Fibroblast of the conjunctiva (primary cell): ENCODE measurements at regions not wholly inside any gene's neighbourhood (a gene's known extent, or its start where the extent isn't known, plus 50 kb on each side); places are given as distances from the start of the nearest gene placed in this dataset.
"Not testable (repeated sequence)": the region's sequence is repeated elsewhere in the genome, so short reads cannot be mapped to it uniquely, and the experiment has no call there.

Experiments used
- DNase-seq: peaks from one replicate; pipeline ENCODE4 v3.0.0-alpha.2; 2010; ENCODE audit warnings: low read depth

- DNase-seq, result no peak
Measured at GRCh38 chr6:170058878-170059485, 231.9 kb downstream of the DLL1 start.

GRCh38 chr6:170057961-170058877 is 232.7 kb downstream of the DLL1 start:
- DNase-seq, result no peak

- DNase-seq, result no peak
Measured at GRCh38 chr6:170057034-170057734, 233.7 kb downstream of the DLL1 start.

GRCh38 chr6:170056278-170056711 is 234.6 kb downstream of the DLL1 start:
- DNase-seq, result no peak

- DNase-seq, result not testable (repeated sequence)
Measured at GRCh38 chr6:170055797-170056196, 235.1 kb downstream of the DLL1 start.

GRCh38 chr6:170053966-170054661 is 236.8 kb downstream of the DLL1 start:
- no peak for DNase-seq

GRCh38 chr6:170052991-170053821 is 237.7 kb downstream of the DLL1 start:
- no peak for DNase-seq

- no peak for DNase-seq
Measured at GRCh38 chr6:170051229-170052172, 239.4 kb downstream of the DLL1 start.

GRCh38 chr6:170050591-170051041 is 240.3 kb downstream of the DLL1 start:
- DNase-seq, result no peak

GRCh38 chr6:170049641-170050561 is 241.0 kb downstream of the DLL1 start:
- DNase-seq, result peak; percentile 68

GRCh38 chr6:170048615-170049256 is 242.1 kb downstream of the DLL1 start:
- no peak for DNase-seq

GRCh38 chr6:170047823-170048222 is 243.1 kb downstream of the DLL1 start:
- no peak for DNase-seq

GRCh38 chr6:170046791-170047626 is 243.9 kb downstream of the DLL1 start:
- no peak for DNase-seq

GRCh38 chr6:170045981-170046667 is 244.8 kb downstream of the DLL1 start:
- no peak for DNase-seq

GRCh38 chr6:170045563-170045960 is 245.3 kb downstream of the DLL1 start:
- no peak for DNase-seq

GRCh38 chr6:170044836-170045562 is 245.9 kb downstream of the DLL1 start:
- DNase-seq, result no peak
